ENCODE measurements at regions not wholly inside any gene's neighbourhood (a gene's known extent, or its start where the extent isn't known, plus 50 kb on each side); places are given as distances from the start of the nearest gene placed in this dataset.
A peak's percentile ranks its signal among the peaks of the same experiment; 100 is the strongest.

GRCh38 chr12:126782083-126782482 lies 1484.9 kb upstream of the TMEM132C start:
- DNase-seq, result no peak

- DNase-seq, result peak in 10 of 56 donors; percentile 0 to 37 (median 4)
Observed at GRCh38 chr12:126784328-126784921, 1482.5 kb upstream of the TMEM132C start.

DNA sequence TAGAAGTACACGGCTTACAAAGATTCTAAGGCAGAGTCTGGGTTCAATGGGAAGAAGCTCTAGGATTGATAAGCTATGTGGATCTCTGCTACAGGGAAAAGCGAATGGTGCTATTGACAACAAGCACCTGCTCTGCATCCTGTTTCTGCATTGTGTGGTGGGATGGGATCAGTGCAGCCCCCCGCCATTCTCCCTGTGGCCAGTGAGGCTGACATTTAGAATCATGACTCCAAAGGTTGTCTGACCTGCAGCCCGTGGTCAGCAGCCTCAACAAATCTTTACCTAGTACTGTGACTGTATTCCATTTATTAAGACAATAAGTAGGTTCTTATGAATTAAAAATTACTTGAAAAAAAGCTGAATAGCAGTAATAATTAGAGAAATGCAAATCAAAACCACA lies 1477.0 kb upstream of the TMEM132C start:
- DNase-seq, result no peak

GRCh38 chr12:126791122-126791521 lies 1475.8 kb upstream of the TMEM132C start:
- DNase-seq, result no peak

DNA sequence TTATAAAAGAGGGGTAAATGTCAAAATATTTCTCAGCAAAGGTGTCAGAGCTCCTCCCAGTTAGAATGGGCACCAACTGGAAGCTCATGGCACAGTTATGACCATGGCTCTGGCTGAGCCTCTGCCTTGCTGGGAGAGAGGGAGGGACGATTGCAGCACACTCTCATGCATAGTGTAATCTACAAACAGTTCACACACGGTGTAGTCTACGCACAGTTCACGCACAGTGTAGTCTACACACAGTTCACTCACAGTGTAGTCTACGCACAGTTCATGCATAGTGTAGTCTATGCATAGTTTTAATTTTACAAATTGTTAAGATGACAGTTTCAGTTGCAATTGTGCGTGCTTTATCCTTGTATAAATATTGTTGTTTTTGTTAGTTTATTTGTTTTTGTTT lies 1474.6 kb upstream of the TMEM132C start:
- DNase-seq, result no peak

GRCh38 chr12:126797525-126797924 lies 1469.4 kb upstream of the TMEM132C start:
- no peak for DNase-seq

DNA sequence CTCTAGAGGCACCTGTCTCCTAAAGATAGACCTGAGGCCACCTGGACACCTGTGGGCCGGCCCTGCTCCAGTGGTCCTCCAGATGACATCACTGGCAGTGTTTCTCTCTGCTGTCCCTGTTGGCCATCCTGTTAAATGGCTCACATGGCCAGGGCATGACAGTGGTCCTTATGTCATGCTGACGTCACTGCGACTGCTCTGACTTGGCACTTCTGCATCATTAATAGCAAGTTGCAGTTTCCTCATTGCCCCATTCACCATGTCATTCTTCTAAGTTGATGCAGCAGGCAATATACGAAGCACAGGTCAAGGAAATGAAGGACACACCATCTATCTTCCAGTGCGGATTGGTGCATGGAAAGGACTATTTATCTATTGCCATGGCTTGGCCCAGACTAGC lies 1468.5 kb upstream of the TMEM132C start:
- no peak for DNase-seq

DNA sequence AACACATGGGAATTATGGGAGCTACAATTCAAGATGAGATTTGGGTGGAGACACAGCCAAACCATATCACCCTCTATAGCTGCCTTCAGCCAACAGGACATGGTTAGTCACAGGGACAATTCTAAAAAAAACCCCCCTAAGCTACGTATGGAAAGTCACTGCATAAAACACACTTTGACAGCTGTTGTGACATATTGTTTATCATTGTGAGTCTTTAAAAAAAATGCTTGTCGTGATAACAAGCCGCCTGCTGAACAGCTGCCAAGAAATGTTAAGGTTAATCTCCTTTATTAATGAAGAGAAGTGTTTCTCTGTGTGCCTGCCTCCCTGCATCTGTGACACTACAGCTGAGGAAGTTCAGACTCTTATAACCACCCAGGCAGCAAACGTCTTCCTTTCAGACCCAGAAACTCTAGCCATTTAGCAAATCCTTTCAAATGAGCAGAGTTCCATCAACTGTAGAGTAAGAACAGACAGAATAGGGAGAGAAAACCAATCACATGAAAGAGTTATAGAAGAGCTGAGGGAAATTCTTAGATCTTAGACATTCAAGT lies 1459.6 kb upstream of the TMEM132C start:
- DNase-seq, result no peak

GRCh38 chr12:126811391-126811790 lies 1455.6 kb upstream of the TMEM132C start:
- no peak for DNase-seq

DNA sequence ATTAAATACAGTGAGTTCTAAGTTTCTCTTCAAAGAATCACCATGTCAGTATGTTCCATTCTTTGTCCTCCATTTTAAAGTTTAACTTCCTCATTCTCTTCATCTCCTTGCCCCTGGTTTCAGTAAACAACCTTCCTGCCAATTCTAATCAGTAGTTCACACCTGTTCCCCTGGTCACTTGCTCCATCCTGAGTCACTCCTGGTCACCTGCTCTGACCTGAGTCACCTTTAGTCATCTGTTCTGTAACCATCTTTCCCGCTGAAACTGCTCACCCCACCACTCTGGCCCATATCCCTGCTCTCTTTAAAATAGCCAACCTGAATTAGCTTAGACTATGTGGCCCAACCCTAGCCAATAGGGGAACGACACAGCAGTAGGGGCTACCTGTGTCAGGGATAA lies 1447.4 kb upstream of the TMEM132C start:
- DNase-seq, result no peak

DNA sequence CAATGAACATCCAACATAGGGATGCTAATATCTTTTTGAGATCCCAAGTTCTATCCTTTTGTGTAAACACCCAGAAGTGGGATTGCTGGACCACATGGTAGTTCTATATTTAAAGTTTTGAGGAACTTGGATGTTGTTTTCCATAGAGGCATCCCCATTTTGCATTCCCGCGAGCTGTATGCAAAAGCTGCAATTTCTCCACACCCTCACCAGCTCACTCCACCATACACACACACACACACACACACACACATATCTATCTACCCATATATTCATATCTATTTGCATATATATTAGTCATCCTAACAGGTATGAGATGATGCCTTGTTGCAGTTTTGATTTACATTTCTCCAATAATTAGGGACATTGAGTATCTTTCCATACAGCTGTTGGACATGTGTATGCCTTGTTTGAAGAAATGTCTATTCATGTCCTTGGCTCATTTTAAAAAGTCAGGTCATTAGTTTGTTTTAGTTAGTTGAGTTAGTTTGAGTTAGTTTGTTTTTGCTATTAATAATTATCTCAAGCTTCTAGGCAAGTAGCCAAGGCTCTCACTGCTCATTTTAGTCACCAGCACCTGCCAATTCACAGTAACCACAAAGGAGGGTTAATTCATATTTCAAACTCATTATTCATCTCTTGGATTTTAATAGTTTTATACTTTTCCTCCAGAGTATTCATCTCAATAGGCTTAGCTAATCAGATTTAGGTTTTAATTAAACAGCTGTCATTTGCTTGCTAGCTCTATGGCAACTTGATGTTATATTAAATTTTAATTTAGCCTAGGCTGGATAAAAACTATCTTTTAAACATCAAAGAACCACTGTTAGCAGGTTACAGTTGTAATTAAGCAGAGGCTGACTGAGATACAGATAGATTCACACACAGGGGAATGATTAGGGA lies 1435.9 kb upstream of the TMEM132C start:
- DNase-seq, result no peak

GRCh38 chr12:126837697-126838096 lies 1429.3 kb upstream of the TMEM132C start:
- DNase-seq, result no peak

- peak in 4 of 56 donors; percentile 1 to 3 (median 2) for DNase-seq
Observed at GRCh38 chr12:126843915-126844669, 1422.9 kb upstream of the TMEM132C start.

DNA sequence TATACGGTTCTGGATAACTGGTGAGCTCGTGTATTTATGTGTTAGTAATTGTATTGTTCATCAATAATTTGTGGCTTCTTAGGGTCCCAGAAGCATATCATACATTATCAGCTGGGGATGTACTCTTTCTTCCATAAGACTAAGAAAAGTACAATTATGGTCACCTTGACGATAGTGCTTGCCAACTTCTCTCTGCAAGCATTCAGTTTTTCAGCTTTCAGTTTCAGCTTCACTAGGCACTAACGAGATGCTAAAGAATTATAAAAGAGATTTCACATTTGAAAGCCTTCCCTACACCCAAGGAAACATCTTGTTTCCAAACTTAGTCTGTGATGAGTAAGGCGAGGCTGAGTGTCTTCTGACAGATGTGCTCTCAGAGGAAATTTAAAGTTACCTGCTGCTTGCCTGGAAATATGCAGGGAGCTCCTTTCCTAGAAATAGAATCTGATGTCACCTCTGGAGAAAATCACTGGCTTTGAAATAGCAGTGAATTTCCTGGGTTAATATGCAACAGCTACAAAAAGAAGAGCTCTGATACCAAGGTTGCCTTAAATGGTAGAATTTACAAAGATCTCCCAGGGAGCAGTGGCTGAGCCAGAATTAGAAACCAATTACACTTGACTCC lies 1419.9 kb upstream of the TMEM132C start:
- peak in 17 of 56 donors; percentile 0 to 70 (median 14) for DNase-seq

DNA sequence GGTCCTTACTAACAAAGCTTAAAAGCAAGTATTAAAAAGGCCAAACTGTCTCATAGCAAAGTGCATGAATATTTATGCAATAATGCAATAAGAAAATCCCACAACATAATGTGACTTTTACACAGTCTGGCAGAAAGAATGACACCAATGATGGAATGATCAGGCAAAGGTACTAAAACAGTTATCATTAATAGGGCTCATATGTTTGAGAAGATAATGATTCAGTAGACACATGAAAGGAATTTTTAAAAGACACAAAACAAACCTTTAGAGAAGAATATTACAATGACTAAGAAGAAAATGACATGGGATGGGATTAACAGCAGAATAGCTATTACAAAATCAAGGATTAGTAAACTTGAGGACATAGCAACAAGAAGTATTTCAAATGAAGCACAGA lies 1411.2 kb upstream of the TMEM132C start:
- DNase-seq, result no peak

DNA sequence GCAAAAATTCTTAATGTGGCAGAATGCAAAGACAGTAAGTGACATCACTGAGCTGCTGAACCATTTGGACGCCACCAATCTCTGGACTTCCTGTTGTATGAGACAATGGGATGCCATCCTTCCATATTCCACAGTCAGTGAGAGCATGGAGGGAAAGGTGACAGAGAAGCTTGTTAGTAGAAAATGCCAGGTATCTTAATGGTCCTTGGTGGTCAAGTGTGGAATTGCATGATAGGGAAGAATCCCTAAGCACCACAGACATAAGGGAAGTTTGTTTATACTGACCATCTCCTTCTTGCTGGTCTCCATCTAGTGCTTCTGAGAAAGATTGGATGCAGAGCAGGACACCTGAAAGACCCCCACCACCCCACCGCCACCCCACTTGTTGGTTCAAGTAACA lies 1410.0 kb upstream of the TMEM132C start:
- no peak for DNase-seq

DNA sequence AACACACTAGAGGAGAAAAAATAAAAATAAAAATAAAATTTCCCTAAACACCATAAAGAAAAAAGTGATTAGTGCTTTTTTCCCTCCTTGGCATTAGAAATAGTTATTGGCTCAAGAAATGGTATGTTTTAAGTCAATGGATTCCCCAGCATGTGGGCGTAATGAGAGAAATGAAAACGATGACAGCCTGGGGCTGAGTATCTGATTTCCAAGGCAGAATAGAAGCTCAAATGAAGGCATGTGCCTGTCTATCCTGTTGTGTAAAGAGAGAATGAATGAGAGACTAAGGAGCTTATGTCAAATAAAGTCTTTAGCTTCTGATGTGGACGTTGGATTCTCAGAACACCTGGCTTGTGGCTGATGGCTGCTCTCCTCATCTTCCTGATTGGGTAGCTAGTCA lies 1408.4 kb upstream of the TMEM132C start:
- no peak for DNase-seq

- no peak for DNase-seq
Observed at GRCh38 chr12:126860210-126860609, 1406.8 kb upstream of the TMEM132C start.

DNA sequence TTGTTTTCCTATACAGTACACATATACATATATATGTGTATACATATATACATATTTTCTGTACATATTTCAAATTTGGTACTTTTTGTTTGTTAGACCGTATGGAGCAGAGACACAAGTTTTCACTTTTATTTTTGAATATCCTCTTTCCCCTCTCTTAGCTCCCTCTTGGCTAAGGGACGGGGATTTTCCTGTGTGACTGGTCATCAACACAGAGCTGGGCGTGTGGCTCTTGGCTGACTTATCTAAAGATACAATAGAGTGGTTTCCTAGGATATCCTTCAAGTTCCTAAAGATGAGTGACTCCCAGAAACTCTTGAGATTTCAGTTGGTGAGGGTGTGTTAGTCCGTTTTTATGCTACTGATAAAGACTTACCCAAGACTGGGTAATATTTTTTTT lies 1404.5 kb upstream of the TMEM132C start:
- no peak for DNase-seq

- DNase-seq, result no peak
Observed at GRCh38 chr12:126869644-126870043, 1397.3 kb upstream of the TMEM132C start.

GRCh38 chr12:126873701-126874100 lies 1393.3 kb upstream of the TMEM132C start:
- DNase-seq, result no peak
